Subcutaneous abdominal adipose tissue (tissue), 5 donors: ENCODE measurements at regions not wholly inside any gene's neighbourhood (a gene's known extent, or its start where the extent isn't known, plus 50 kb on each side); places are given as distances from the start of the nearest gene placed in this dataset.

Experiments
- H3K27ac ChIP-seq: one replicate; pipeline ENCODE4 v1.7.0; 2013; ENCODE audit warnings: low read depth, mild to moderate bottlenecking, inconsistent platforms, low read length, moderate library complexity
- H3K27me3 ChIP-seq, 5 donors: one replicate each; pipeline ENCODE4 v1.7.0; 2013; ENCODE audit warnings: low read length in 5 of 5, inconsistent platforms in 1 of 5; ENCODE audit not compliant: control insufficient read depth in 5 of 5, insufficient read depth in 4 of 5
- H3K36me3 ChIP-seq, 5 donors: one replicate each; pipeline ENCODE4 v1.7.0; 2013; ENCODE audit warnings: low read length in 5 of 5; ENCODE audit not compliant: control insufficient read depth in 5 of 5, insufficient read depth in 5 of 5
- H3K4me1 ChIP-seq, 5 donors: one replicate each; pipeline ENCODE4 v1.7.0; 2013; ENCODE audit warnings: low read length in 5 of 5, mild to moderate bottlenecking in 3 of 5, moderate library complexity in 1 of 5; ENCODE audit not compliant: control insufficient read depth in 5 of 5, insufficient read depth in 5 of 5
- H3K4me3 ChIP-seq, 5 donors: one replicate each; pipeline ENCODE4 v1.7.0; 2013; ENCODE audit warnings: low read length in 5 of 5, low read depth in 1 of 5
- H3K9ac ChIP-seq, 5 donors: one replicate each; pipeline ENCODE4 v1.7.0; 2013; ENCODE audit warnings: low read length in 5 of 5, mild to moderate bottlenecking in 4 of 5, moderate library complexity in 3 of 5
- H3K9me3 ChIP-seq, 5 donors: one replicate each; pipeline ENCODE4 v1.7.0; 2013; ENCODE audit warnings: low read length in 5 of 5; ENCODE audit not compliant: control insufficient read depth in 5 of 5
- donor health status: healthy.
- donor health status: healthy.
- donor health status: healthy.
- donor health status: healthy.
- donor health status: healthy.

DNA sequence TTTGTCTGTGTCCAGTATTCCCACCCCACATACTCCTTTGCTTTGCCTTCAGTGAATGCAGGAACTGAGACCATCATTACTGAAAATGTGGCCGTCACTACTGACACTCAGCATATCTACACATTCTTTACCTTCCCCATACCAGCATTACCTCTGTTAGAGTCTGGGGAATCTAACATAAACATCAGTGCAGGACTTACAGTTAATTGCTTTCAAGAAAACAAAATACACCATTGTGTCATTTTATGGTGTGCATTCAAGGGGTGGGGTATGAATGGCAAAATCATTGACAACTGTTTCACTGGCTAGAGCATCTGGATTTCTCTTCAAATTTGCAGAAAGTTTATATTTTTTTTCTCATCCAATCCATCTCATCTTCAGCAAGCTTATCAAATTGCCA, 731.4 kb upstream of the RIOK2 start:
- Histone ChIP-seq H3K27ac (no peak overlapping the region), H3K9ac (no peak overlapping the region), H3K36me3 (no peaks in the 10 kb centered on the region), H3K9me3 (no peaks in the 10 kb centered on the region), H3K27me3 (no peaks in the 10 kb centered on the region), H3K4me3 (no peak overlapping the region), H3K4me1 (no peaks in the 10 kb centered on the region)

DNA sequence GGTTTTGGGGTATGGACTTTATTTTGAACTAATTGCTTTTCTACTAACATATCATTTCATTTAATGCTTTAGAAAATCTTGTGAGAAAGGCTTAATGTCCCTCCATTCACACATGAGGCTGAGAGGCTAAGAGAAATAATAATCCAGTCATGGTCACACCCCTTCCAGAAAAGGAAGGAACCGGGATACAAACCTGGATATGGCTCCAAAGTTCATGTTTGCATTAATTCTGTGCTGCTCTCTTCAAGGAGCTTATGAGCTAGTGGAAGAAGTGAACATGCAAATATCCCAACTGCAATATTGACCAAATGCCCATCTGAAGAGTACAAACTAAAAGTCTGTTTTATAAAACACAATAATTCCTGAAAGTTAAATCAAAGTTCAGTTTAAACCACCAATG, 732.1 kb upstream of the RIOK2 start:
- H3K4me1 ChIP-seq: no peaks in the 10 kb centered on the region
- no peaks in the 10 kb centered on the region for H3K9me3 ChIP-seq
- H3K27ac ChIP-seq: no peak overlapping the region
- no peak overlapping the region for H3K9ac ChIP-seq
- no peaks in the 10 kb centered on the region for H3K36me3 ChIP-seq
- H3K27me3 ChIP-seq: no peaks in the 10 kb centered on the region
- no peak overlapping the region for H3K4me3 ChIP-seq

DNA sequence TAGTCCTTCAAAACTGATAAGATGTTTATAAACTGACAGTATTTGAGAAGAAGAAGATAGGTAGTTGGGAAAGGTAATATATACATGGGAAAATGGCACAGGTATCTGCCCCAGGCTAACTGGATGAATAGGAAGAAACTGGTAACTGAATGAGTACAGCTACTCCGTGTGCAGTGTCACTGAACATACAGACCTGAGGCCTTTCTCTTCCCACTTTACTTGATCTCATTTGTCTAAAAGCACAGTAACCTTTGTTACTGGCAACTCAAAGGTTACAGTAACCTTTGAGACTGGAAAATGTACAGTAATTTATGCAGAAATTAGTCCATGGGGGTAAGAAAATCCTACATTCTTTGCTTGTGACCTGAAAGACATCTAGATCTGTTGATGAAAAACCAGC, 735.0 kb upstream of the RIOK2 start:
- no peak overlapping the region for H3K27ac ChIP-seq
- H3K4me3 ChIP-seq: no peak overlapping the region
- H3K9me3 ChIP-seq: no peaks in the 10 kb centered on the region
- no peak overlapping the region for H3K9ac ChIP-seq
- H3K36me3 ChIP-seq: no peaks in the 10 kb centered on the region
- H3K4me1 ChIP-seq: no peaks in the 10 kb centered on the region
- no peaks in the 10 kb centered on the region for H3K27me3 ChIP-seq

GRCh38 chr5:97918620-97919019, 735.6 kb upstream of the RIOK2 start:
- Histone ChIP-seq H3K4me1 (no peaks in the 10 kb centered on the region), H3K36me3 (no peaks in the 10 kb centered on the region), H3K4me3 (no peak overlapping the region), H3K9me3 (no peaks in the 10 kb centered on the region), H3K9ac (no peak overlapping the region), H3K27ac (no peak overlapping the region), H3K27me3 (no peaks in the 10 kb centered on the region)

- H3K27ac ChIP-seq: no peak overlapping the region
- no peaks in the 10 kb centered on the region for H3K36me3 ChIP-seq
- no peaks in the 10 kb centered on the region for H3K27me3 ChIP-seq
- no peak overlapping the region for H3K9ac ChIP-seq
- H3K9me3 ChIP-seq: no peaks in the 10 kb centered on the region
- H3K4me3 ChIP-seq: no peak overlapping the region
- H3K4me1 ChIP-seq: no peaks in the 10 kb centered on the region
Measured at GRCh38 chr5:97919719-97920118, 736.7 kb upstream of the RIOK2 start.

DNA sequence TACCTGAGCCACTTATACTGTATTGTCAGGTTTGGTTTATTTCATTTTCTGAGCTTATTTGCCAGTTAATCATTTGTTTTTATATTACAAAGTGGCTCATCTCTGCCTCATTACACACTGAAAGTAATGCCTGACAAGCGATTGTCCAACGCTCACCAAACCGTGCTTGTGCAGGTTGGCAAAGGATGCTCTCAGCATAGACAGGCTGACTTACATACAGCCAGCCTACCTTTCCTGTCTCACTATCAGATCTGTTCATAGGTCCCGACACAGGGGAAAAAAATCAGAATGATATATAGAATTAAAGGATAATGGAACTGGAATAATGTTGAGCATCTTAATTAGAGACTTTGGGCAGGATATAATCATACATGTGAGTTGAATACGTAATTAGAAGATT, 739.7 kb upstream of the RIOK2 start:
- Histone ChIP-seq H3K27me3 (no peaks in the 10 kb centered on the region), H3K4me1 (no peaks in the 10 kb centered on the region), H3K27ac (no peak overlapping the region), H3K9me3 (no peaks in the 10 kb centered on the region), H3K9ac (no peak overlapping the region), H3K4me3 (no peak overlapping the region), H3K36me3 (no peaks in the 10 kb centered on the region)

DNA sequence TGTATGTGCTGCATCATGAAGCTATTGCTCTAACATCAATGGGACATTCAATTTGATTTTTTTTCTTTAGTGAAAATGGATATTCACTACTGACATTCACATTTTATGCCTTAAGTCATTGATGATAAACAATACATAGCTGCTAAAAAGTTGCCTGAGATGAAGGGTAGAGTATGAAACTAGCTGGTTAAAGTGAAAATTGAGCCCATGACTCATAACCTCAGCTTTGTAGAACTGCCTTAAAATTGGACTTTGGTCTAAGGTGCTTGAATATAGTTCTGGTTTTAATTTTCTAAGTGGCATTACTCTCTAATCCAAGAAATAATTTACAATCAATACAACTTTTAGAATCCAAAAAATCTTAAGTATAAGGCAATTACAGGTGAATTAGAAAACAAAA, 740.4 kb upstream of the RIOK2 start:
- H3K9ac ChIP-seq: no peak overlapping the region
- H3K4me3 ChIP-seq: no peak overlapping the region
- no peaks in the 10 kb centered on the region for H3K36me3 ChIP-seq
- H3K4me1 ChIP-seq: no peaks in the 10 kb centered on the region
- H3K9me3 ChIP-seq: no peaks in the 10 kb centered on the region
- H3K27ac ChIP-seq: no peak overlapping the region
- no peaks in the 10 kb centered on the region for H3K27me3 ChIP-seq

- H3K4me3 ChIP-seq: no peak overlapping the region
- no peaks in the 10 kb centered on the region for H3K27me3 ChIP-seq
- no peaks in the 10 kb centered on the region for H3K9me3 ChIP-seq
- H3K9ac ChIP-seq: no peak overlapping the region
- no peaks in the 10 kb centered on the region for H3K36me3 ChIP-seq
- H3K27ac ChIP-seq: no peak overlapping the region
- H3K4me1 ChIP-seq: no peaks in the 10 kb centered on the region
Measured at GRCh38 chr5:97923997-97924396, 741.0 kb upstream of the RIOK2 start.

- no peaks in the 10 kb centered on the region for H3K9me3 ChIP-seq
- no peak overlapping the region for H3K9ac ChIP-seq
- H3K4me3 ChIP-seq: no peak overlapping the region
- no peaks in the 10 kb centered on the region for H3K4me1 ChIP-seq
- H3K27me3 ChIP-seq: no peaks in the 10 kb centered on the region
- H3K36me3 ChIP-seq: no peaks in the 10 kb centered on the region
- no peak overlapping the region for H3K27ac ChIP-seq
Measured at GRCh38 chr5:97929383-97929782, 746.3 kb upstream of the RIOK2 start.

GRCh38 chr5:97931829-97932228, 748.8 kb upstream of the RIOK2 start:
- Histone ChIP-seq H3K4me3 (no peak overlapping the region), H3K36me3 (no peaks in the 10 kb centered on the region), H3K27ac (no peak overlapping the region), H3K9me3 (no peaks in the 10 kb centered on the region), H3K4me1 (no peaks in the 10 kb centered on the region), H3K9ac (no peak overlapping the region), H3K27me3 (no peaks in the 10 kb centered on the region)

DNA sequence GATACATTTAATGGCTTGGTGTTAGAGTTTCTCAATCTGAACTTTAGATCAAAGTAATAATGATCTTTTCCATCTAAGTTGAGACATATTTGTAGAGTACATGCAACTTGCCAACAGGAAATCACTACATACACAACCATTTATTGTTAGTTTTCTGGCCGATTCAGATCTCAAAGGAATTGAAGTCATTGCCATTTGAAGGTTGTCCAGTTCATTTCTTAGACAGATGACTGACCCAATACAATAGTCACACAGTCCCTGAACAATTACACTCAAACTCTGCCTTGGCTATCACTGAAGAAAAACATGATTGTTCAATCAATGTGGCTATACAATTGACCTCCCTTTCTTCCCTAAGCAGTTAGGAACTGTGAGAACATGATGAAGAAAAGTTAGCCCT, 753.2 kb upstream of the RIOK2 start:
- H3K27ac ChIP-seq: no peak overlapping the region
- H3K36me3 ChIP-seq: no peaks in the 10 kb centered on the region
- no peaks in the 10 kb centered on the region for H3K4me1 ChIP-seq
- no peaks in the 10 kb centered on the region for H3K27me3 ChIP-seq
- H3K9ac ChIP-seq: no peak overlapping the region
- peaks cover 0 to 8% (median 0%) of the 10 kb centered on the region in 5 donors for H3K9me3 ChIP-seq
- H3K4me3 ChIP-seq: no peak overlapping the region
